CD4-positive, alpha-beta T cell (primary cell): ENCODE measurements at regions not wholly inside any gene's neighbourhood (a gene's known extent, or its start where the extent isn't known, plus 50 kb on each side); places are given as distances from the start of the nearest gene placed in this dataset.

Experiments used
- ATAC-seq: fragments of 200-7000 bp; cut with Tn5 transposase; one replicate; pipeline ENCODE4 v1.10.0; 2022; ENCODE audit warnings: mild to moderate bottlenecking; ENCODE audit not compliant: poor library complexity
- CTCF ChIA-PET: fragments of 350-600 bp; sonication (Branson Sonifier 250); formaldehyde crosslinking; loops from one replicate; lab custom pipeline; 2021; ENCODE audit warnings: antibody characterized with exemption, inconsistent platforms; lab: Charles Lee
- POLR2A ChIA-PET: fragments of 350-600 bp; sonication (Branson Sonifier 250); formaldehyde crosslinking; loops from one replicate; lab custom pipeline; 2021; ENCODE audit warnings: antibody characterized with exemption, inconsistent platforms; lab: Charles Lee
- DNase-seq, 14 experiments: peaks; one replicate each; pipeline ENCODE4 v3.0.0-alpha.2; 2013 to 2020; ENCODE audit warnings: mixed read lengths in 2 of 14
- H3K27ac ChIP-seq, 2 donors: one replicate each; pipeline versions ENCODE4 v1.5.1 to v1.7.0; 2013; ENCODE audit warnings: low read length in 2 of 2, low read depth in 1 of 2, mild to moderate bottlenecking in 1 of 2
- H3K27me3 ChIP-seq, 2 experiments: 1 replicate in 1 of 2; 2 replicates in 1 of 2; pipeline versions ENCODE4 v1.6.1 to v1.7.0; 2013; ENCODE audit warnings: low read length in 2 of 2, control low read depth in 1 of 2, mild to moderate bottlenecking in 1 of 2, moderate library complexity in 1 of 2; ENCODE audit not compliant: insufficient read depth in 2 of 2, control insufficient read depth in 1 of 2
- H3K36me3 ChIP-seq: one replicate; pipeline ENCODE4 v1.6.1; 2013; ENCODE audit warnings: low read length, control low read depth; ENCODE audit not compliant: insufficient read depth
- H3K4me1 ChIP-seq: one replicate; pipeline ENCODE4 v1.6.1; 2013; ENCODE audit warnings: low read length, control low read depth; ENCODE audit not compliant: insufficient read depth
- H3K4me3 ChIP-seq: one replicate; pipeline ENCODE4 v1.5.1; 2013; ENCODE audit warnings: mild to moderate bottlenecking, low read length, moderate library complexity
- H3K9me3 ChIP-seq, 2 experiments: 1 replicate in 1 of 2; 2 replicates in 1 of 2; pipeline versions ENCODE4 v1.6.1 to v1.7.0; 2013; ENCODE audit warnings: low read length in 2 of 2, mild to moderate bottlenecking in 2 of 2, control low read depth in 1 of 2, moderate library complexity in 1 of 2; ENCODE audit not compliant: control insufficient read depth in 1 of 2, insufficient read depth in 1 of 2
- H3K27ac Mint-ChIP-seq: one replicate; pipeline ENCODE4 v1.8.0; 2020; ENCODE audit warnings: mixed read lengths
- H3K27me3 Mint-ChIP-seq: one replicate; pipeline ENCODE4 v1.8.0; 2021; ENCODE audit warnings: mixed read lengths
- H3K36me3 Mint-ChIP-seq: one replicate; pipeline ENCODE4 v1.8.0; 2021; ENCODE audit warnings: low read depth, mixed read lengths
- H3K4me1 Mint-ChIP-seq: one replicate; pipeline ENCODE4 v1.8.0; 2021; ENCODE audit warnings: low read depth, mixed read lengths
- H3K4me3 Mint-ChIP-seq: one replicate; pipeline ENCODE4 v1.8.0; 2020; ENCODE audit warnings: mild to moderate bottlenecking, mixed read lengths
- H3K9me3 Mint-ChIP-seq: one replicate; pipeline ENCODE4 v1.8.0; 2020; ENCODE audit warnings: mixed read lengths
- intact Hi-C, 2 experiments: fragments of 100-400 bp; cut with DNase I in 1 of 2; cut with micrococcal nuclease in 1 of 2; formaldehyde crosslinking; loops; one replicate each; pipeline versions ENCODE4 v1.15.1 to v1.9.0; 2023 to 2025; cut with DNase I, micrococcal nuclease
- TF ChIP-seq, protein P1 (sequence below): fragments of 200-600 bp; IDR thresholded peaks from one replicate; pipeline ENCODE4 v1.8.0; 2022; ENCODE audit warnings: antibody characterized with exemption, mild to moderate bottlenecking

DNA sequence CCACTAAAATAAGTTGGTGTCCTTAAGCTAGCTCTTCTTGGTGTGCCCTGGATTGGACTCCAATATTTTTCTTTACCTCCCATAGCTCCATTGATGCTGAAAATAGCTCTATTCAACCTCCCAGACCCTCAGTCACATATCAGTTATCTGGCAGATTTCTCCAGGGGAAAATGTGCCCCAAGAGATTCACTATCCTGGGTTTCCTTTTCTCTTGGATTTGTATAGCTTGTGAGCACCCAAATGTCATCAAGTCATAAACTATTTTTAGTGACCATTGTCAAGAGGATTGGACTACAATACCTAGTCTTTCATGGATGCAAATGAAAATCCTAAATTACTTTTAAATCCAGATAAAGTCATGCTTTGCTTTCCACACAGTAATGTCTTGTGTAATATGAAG is 339.6 kb upstream of the FOXG1 start:
- intact Hi-C loops: no loop called here
- H3K4me3 ChIP-seq: no peak overlapping the region
- CTCF ChIA-PET: no interaction called here
- Mint-ChIP-seq H3K27ac (no peak overlapping the region), H3K4me3 (no peak overlapping the region), H3K36me3 (no peaks in the 10 kb centered on the region), H3K9me3 (peaks cover 13% of the 10 kb centered on the region), H3K27me3 (no peaks in the 10 kb centered on the region), H3K4me1 (no peaks in the 10 kb centered on the region)
- POLR2A ChIA-PET: no interaction called here
- no peak for DNase-seq
- H3K27me3 ChIP-seq: no peaks in the 10 kb centered on the region
- H3K9me3 ChIP-seq: peaks cover 4 to 5% of the 10 kb centered on the region in 2 experiments
- ATAC-seq: no peak
- no peak overlapping the region for H3K27ac ChIP-seq
- no peaks in the 10 kb centered on the region for H3K4me1 ChIP-seq
- TF ChIP-seq, protein P1, sequence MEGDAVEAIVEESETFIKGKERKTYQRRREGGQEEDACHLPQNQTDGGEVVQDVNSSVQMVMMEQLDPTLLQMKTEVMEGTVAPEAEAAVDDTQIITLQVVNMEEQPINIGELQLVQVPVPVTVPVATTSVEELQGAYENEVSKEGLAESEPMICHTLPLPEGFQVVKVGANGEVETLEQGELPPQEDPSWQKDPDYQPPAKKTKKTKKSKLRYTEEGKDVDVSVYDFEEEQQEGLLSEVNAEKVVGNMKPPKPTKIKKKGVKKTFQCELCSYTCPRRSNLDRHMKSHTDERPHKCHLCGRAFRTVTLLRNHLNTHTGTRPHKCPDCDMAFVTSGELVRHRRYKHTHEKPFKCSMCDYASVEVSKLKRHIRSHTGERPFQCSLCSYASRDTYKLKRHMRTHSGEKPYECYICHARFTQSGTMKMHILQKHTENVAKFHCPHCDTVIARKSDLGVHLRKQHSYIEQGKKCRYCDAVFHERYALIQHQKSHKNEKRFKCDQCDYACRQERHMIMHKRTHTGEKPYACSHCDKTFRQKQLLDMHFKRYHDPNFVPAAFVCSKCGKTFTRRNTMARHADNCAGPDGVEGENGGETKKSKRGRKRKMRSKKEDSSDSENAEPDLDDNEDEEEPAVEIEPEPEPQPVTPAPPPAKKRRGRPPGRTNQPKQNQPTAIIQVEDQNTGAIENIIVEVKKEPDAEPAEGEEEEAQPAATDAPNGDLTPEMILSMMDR: no peak
- no peaks in the 10 kb centered on the region for H3K36me3 ChIP-seq

DNA sequence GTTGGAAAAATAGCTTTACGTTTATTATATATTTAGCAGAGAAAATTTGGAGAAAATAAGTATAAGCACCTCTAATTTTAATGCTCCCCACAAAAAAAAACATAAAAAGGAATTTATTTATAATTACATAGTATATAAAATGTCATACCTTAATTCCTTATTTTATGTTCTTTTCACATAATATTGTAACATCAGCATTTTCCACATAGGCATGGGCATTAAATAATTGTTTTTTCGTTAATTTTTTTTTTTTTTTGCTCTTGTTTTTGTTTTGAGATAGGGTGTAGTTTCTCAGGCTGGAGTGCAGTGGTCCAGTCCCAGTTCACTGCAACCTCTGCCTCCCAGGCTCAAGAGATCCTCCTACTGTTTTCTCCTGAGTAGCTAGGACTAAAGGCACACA is 329.8 kb upstream of the FOXG1 start:
- no peaks in the 10 kb centered on the region for H3K4me1 Mint-ChIP-seq
- intact Hi-C loops: no loop called here

DNA sequence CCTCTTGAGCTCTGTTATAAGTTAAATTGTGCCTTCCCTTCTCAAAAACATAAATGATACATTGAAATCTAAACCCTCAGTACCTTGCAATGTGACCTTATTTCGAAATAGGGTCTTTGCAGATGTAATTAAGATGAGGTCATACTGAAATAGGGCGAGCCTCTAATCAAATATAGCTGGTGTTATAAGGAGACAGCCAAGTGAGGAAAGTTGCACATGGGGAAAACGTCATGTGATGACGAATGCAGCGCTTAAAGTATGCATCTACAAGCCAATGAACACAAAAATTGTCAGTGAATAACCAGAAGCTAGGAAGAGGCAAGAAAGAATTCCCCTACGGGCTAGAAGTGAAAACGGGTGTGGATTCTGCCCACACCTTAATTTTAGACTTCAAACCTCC is 305.2 kb upstream of the FOXG1 start:
- ChIA-PET POLR2A (no interaction called here), CTCF (no interaction called here)
- no peaks in the 10 kb centered on the region for H3K4me1 ChIP-seq
- H3K4me3 ChIP-seq: no peak overlapping the region
- no peak overlapping the region for H3K27ac Mint-ChIP-seq
- TF ChIP-seq, protein P1: no peak
- H3K27ac ChIP-seq: no peak overlapping the region
- H3K36me3 ChIP-seq: no peaks in the 10 kb centered on the region
- intact Hi-C loops: no loop called here
- peaks cover 22% of the 10 kb centered on the region for H3K9me3 Mint-ChIP-seq
- no peak for ATAC-seq
- H3K27me3 ChIP-seq: no peaks in the 10 kb centered on the region
- no peaks in the 10 kb centered on the region for H3K27me3 Mint-ChIP-seq
- H3K4me1 Mint-ChIP-seq: no peaks in the 10 kb centered on the region
- H3K4me3 Mint-ChIP-seq: no peak overlapping the region
- peaks cover 0 to 9% of the 10 kb centered on the region in 2 experiments for H3K9me3 ChIP-seq
- no peaks in the 10 kb centered on the region for H3K36me3 Mint-ChIP-seq
- DNase-seq: no peak

More for the DNA sequence above, 329.8 kb upstream of the FOXG1 start:
- no peaks in the 10 kb centered on the region for H3K4me1 ChIP-seq
- ChIA-PET CTCF (no interaction called here), POLR2A (no interaction called here)
- no peak overlapping the region for H3K27ac ChIP-seq
- Mint-ChIP-seq H3K36me3 (no peaks in the 10 kb centered on the region), H3K4me3 (no peak overlapping the region), H3K27me3 (no peaks in the 10 kb centered on the region), H3K9me3 (peaks cover 15% of the 10 kb centered on the region), H3K27ac (no peak overlapping the region)
- no peaks in the 10 kb centered on the region for H3K36me3 ChIP-seq
- H3K27me3 ChIP-seq: no peaks in the 10 kb centered on the region
- H3K4me3 ChIP-seq: no peak overlapping the region
- TF ChIP-seq, protein P1: no peak
- no peak for ATAC-seq
- no peak for DNase-seq
- H3K9me3 ChIP-seq: peaks cover 0 to 5% of the 10 kb centered on the region in 2 experiments
